Right forelimb (tissue), 1 donor: ENCODE measurements at regions not wholly inside any gene's neighbourhood (a gene's known extent, or its start where the extent isn't known, plus 50 kb on each side); places are given as distances from the start of the nearest gene placed in this dataset.
"Not testable (repeated sequence)": the region's sequence is repeated elsewhere in the genome, so short reads cannot be mapped to it uniquely, and the experiment has no call there.

Experiments
- DNase-seq: peaks from one replicate; pipeline ENCODE4 v3.0.0-alpha.2; 2018

- DNase-seq: not testable (repeated sequence)
Measured at GRCh38 chr5:176061269-176061622, 93.1 kb upstream of the THOC3 start.

- not testable (repeated sequence) for DNase-seq
Measured at GRCh38 chr5:176061660-176062059, 93.5 kb upstream of the THOC3 start.

GRCh38 chr5:176066262-176066945, 98.3 kb upstream of the THOC3 start:
- DNase-seq: not testable (repeated sequence)

- not testable (repeated sequence) for DNase-seq
Measured at GRCh38 chr5:176067162-176067561, 99.0 kb upstream of the THOC3 start.

- DNase-seq: not testable (repeated sequence)
Measured at GRCh38 chr5:176067948-176068347, 99.8 kb upstream of the THOC3 start.

GRCh38 chr5:176073996-176074571, 106.0 kb upstream of the THOC3 start:
- DNase-seq: not testable (repeated sequence)

- DNase-seq: not testable (repeated sequence)
Measured at GRCh38 chr5:176083717-176084116, 115.6 kb upstream of the THOC3 start.

GRCh38 chr5:176103083-176103482, 135.0 kb upstream of the THOC3 start:
- not testable (repeated sequence) for DNase-seq

- not testable (repeated sequence) for DNase-seq
Measured at GRCh38 chr5:176112888-176113287, 125.3 kb upstream of the SIMC1 start.

- DNase-seq: not testable (repeated sequence)
Measured at GRCh38 chr5:176113673-176114335, 124.4 kb upstream of the SIMC1 start.

GRCh38 chr5:176114825-176115224, 123.4 kb upstream of the SIMC1 start:
- not testable (repeated sequence) for DNase-seq

- DNase-seq: not testable (repeated sequence)
Measured at GRCh38 chr5:176117699-176118238, 120.5 kb upstream of the SIMC1 start.

- not testable (repeated sequence) for DNase-seq
Measured at GRCh38 chr5:176122361-176122760, 115.9 kb upstream of the SIMC1 start.

GRCh38 chr5:176124120-176124519, 114.1 kb upstream of the SIMC1 start:
- not testable (repeated sequence) for DNase-seq

- DNase-seq: no peak
Measured at GRCh38 chr5:176131771-176132170, 106.5 kb upstream of the SIMC1 start.

- no peak for DNase-seq
Measured at GRCh38 chr5:176132471-176133288, 105.5 kb upstream of the SIMC1 start.

- DNase-seq: no peak
Measured at GRCh38 chr5:176133289-176133870, 104.8 kb upstream of the SIMC1 start.

- DNase-seq: no peak
Measured at GRCh38 chr5:176133877-176134276, 104.3 kb upstream of the SIMC1 start.

GRCh38 chr5:176134529-176135223, 103.5 kb upstream of the SIMC1 start:
- DNase-seq: no peak

GRCh38 chr5:176140138-176140537, 98.1 kb upstream of the SIMC1 start:
- not testable (repeated sequence) for DNase-seq

- no peak for DNase-seq
Measured at GRCh38 chr5:176144508-176144907, 93.7 kb upstream of the SIMC1 start.

GRCh38 chr5:176149948-176150347, 88.3 kb upstream of the SIMC1 start:
- not testable (repeated sequence) for DNase-seq
